Activated B cell treated with CpG ODN at 0.5 μM for 24 hours (primary cell): ENCODE measurements at regions not wholly inside any gene's neighbourhood (a gene's known extent, or its start where the extent isn't known, plus 50 kb on each side); places are given as distances from the start of the nearest gene placed in this dataset.

Experiments used
- ATAC-seq: fragments of 200-7000 bp; cut with Tn5 transposase; one replicate; pipeline ENCODE4 v1.10.0; 2021; ENCODE audit warnings: low read depth, mild to moderate bottlenecking, moderate library complexity
- CTCF ChIA-PET: fragments of 350-600 bp; sonication (Branson Sonifier 250); formaldehyde crosslinking; loops from one replicate; lab custom pipeline; 2021; ENCODE audit warnings: antibody characterized with exemption; lab: Charles Lee
- POLR2A ChIA-PET: fragments of 350-600 bp; sonication (Branson Sonifier 250); formaldehyde crosslinking; loops from one replicate; lab custom pipeline; 2021; ENCODE audit warnings: antibody characterized with exemption; lab: Charles Lee
- DNase-seq: peaks from one replicate; pipeline ENCODE4 v3.0.0; 2022
- H3K27ac Mint-ChIP-seq: one replicate; pipeline ENCODE4 v1.8.0; 2020; ENCODE audit warnings: mixed read lengths
- H3K27me3 Mint-ChIP-seq: one replicate; pipeline ENCODE4 v1.8.0; 2021; ENCODE audit warnings: mixed read lengths
- H3K36me3 Mint-ChIP-seq: one replicate; pipeline ENCODE4 v1.8.0; 2021; ENCODE audit warnings: low read depth, mixed read lengths
- H3K4me1 Mint-ChIP-seq: one replicate; pipeline ENCODE4 v1.8.0; 2021; ENCODE audit warnings: mixed read lengths
- H3K4me3 Mint-ChIP-seq: one replicate; pipeline ENCODE4 v1.8.0; 2020; ENCODE audit warnings: mild to moderate bottlenecking, mixed read lengths
- H3K9me3 Mint-ChIP-seq: one replicate; pipeline ENCODE4 v1.8.0; 2020; ENCODE audit warnings: mixed read lengths
- CTCF ChIP-seq: fragments of 200-600 bp; IDR thresholded peaks from one replicate; pipeline ENCODE4 v1.8.0; 2022; ENCODE audit warnings: antibody characterized with exemption, mild to moderate bottlenecking
- intact Hi-C: fragments of 100-400 bp; cut with micrococcal nuclease; formaldehyde crosslinking; loops from one replicate; pipeline ENCODE4 v1.15.1; 2024

DNA sequence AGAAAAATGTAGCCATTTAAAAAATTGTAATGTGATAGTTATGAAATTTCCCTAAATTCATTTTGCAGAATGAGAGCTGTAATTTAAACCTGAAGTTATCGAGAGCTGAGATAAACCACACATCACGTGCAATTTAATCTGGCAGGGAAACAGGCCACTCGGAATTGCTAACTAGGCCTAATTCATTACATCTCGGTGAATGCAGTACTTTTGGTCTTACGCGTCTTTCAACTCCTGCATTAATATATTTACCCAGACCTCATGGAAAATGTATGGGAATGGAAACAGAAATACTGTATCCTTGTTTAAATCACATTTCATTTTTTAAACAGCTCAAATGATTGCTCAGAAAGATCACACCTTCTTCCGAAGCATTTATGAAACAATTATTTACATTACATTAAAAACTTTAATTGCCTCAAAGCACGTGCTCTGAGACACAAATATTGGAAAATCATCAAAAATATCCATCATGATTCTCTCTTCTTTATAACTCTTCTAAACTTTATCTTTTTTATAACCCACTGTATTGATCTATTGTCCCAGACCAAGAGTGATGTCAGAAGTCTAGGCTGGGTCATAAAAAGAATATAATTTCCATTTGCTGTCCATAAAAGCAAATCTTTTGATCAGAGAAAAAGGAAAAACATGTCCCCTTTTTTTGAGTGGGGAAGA, 111.7 kb upstream of the MYL2 start:
- peaks cover 26% of the 10 kb centered on the region for H3K4me1 Mint-ChIP-seq
- ChIA-PET POLR2A (no interaction called here), CTCF (no interaction called here)
- peaks cover 68% of the 10 kb centered on the region for H3K27me3 Mint-ChIP-seq
- H3K27ac Mint-ChIP-seq, result no peak overlapping the region
- H3K4me3 Mint-ChIP-seq, result no peak overlapping the region
- H3K9me3 Mint-ChIP-seq, result no peaks in the 10 kb centered on the region
- ATAC-seq, result no peak
- DNase-seq, result no peak
- H3K36me3 Mint-ChIP-seq, result no peaks in the 10 kb centered on the region
- intact Hi-C loops, result no loop called here
- no peak for TF ChIP-seq CTCF

GRCh38 chr12:111030800-111031199, 110.4 kb upstream of the MYL2 start:
- intact Hi-C loops, result no loop called here
- Mint-ChIP-seq H3K27me3 (peaks cover 69% of the 10 kb centered on the region), H3K4me1 (peaks cover 15% of the 10 kb centered on the region), H3K9me3 (no peaks in the 10 kb centered on the region), H3K4me3 (no peak overlapping the region), H3K27ac (no peak overlapping the region), H3K36me3 (no peaks in the 10 kb centered on the region)
- ChIA-PET POLR2A (no interaction called here), CTCF (no interaction called here)
- TF ChIP-seq CTCF, result no peak
- DNase-seq (no peak), ATAC-seq (no peak)

- H3K27me3 Mint-ChIP-seq, result peaks cover 61% of the 10 kb centered on the region
- H3K36me3 Mint-ChIP-seq, result no peaks in the 10 kb centered on the region
- no peak for DNase-seq
- ChIA-PET POLR2A (no interaction called here), CTCF (no interaction called here)
- no peak overlapping the region for H3K27ac Mint-ChIP-seq
- ATAC-seq, result no peak
- no peaks in the 10 kb centered on the region for H3K9me3 Mint-ChIP-seq
- no peak for TF ChIP-seq CTCF
- H3K4me3 Mint-ChIP-seq, result no peak overlapping the region
- H3K4me1 Mint-ChIP-seq, result peaks cover 5% of the 10 kb centered on the region
- intact Hi-C loops, result no loop called here
Measured at GRCh38 chr12:111029732-111030131, 109.4 kb upstream of the MYL2 start.

DNA sequence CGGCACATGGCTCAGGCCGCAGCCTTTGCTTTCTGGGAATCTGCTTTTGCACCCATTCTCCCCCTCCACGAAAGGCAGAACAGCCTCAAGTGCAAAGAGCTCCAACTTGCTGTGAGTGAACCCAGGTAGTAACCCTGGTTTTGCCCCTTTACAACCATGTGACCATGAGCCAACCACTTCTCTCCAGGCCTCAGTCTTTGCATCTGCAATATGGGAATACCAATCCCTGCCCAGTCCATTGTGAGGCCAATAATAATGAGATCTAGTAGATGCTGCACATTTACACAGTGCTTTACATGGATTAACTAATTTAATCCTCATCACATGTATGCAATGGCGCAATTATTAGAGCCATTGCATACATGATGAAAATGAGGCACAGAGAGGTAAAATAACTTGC, 108.9 kb upstream of the MYL2 start:
- H3K36me3 Mint-ChIP-seq, result no peaks in the 10 kb centered on the region
- intact Hi-C loops, result no loop called here
- ATAC-seq (no peak), DNase-seq (no peak)
- peaks cover 5% of the 10 kb centered on the region for H3K4me1 Mint-ChIP-seq
- no peak for TF ChIP-seq CTCF
- no peak overlapping the region for H3K27ac Mint-ChIP-seq
- ChIA-PET CTCF (no interaction called here), POLR2A (no interaction called here)
- no peaks in the 10 kb centered on the region for H3K9me3 Mint-ChIP-seq
- peaks cover 63% of the 10 kb centered on the region for H3K27me3 Mint-ChIP-seq
- no peak overlapping the region for H3K4me3 Mint-ChIP-seq

DNA sequence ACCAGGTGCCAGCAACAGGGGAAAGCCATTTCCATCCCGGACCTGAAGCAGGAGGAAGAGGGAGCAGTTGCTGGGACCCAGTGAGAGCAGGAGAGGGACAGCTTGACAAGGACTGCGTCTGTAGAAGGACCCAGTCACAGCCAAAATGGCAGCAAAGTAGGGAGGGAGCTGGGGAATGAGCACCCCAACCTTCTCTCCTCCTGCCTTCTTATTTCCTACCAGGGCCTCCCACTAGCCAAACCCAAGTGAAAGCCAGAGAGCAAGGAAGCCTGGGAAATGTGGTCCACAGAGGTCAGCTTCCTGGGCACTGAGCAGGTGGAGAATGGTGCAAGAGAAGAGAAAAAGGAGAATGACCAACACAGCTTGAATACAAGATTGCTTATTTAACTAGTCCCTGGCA, 108.5 kb upstream of the MYL2 start:
- Mint-ChIP-seq H3K36me3 (no peaks in the 10 kb centered on the region), H3K4me3 (no peak overlapping the region), H3K4me1 (peaks cover 5% of the 10 kb centered on the region), H3K27me3 (peaks cover 63% of the 10 kb centered on the region), H3K27ac (no peak overlapping the region), H3K9me3 (no peaks in the 10 kb centered on the region)
- no peak for ATAC-seq
- ChIA-PET POLR2A (no interaction called here), CTCF (no interaction called here)
- intact Hi-C loops, result no loop called here
- no peak for TF ChIP-seq CTCF
- no peak for DNase-seq
